H9 (cell line): ENCODE measurements at regions not wholly inside any gene's neighbourhood (a gene's known extent, or its start where the extent isn't known, plus 50 kb on each side); places are given as distances from the start of the nearest gene placed in this dataset.
"Not testable (repeated sequence)": the region's sequence is repeated elsewhere in the genome, so short reads cannot be mapped to it uniquely, and the experiment has no call there.

Experiments
- DNase-seq: peaks from one replicate; pipeline ENCODE4 v3.0.0-alpha.2; 2017
- H2AFZ ChIP-seq: one replicate; pipeline ENCODE4 v1.6.1; 2013; ENCODE audit warnings: mild to moderate bottlenecking, low read length, control low read depth, moderate library complexity
- H2AK5ac ChIP-seq: 2 replicates; pipeline ENCODE4 v1.6.1; 2013; ENCODE audit warnings: low read length, control low read depth, mixed read lengths; ENCODE audit not compliant: insufficient read length
- H2BK120ac ChIP-seq: one replicate; pipeline ENCODE4 v1.6.1; 2013; ENCODE audit warnings: low read depth, mild to moderate bottlenecking, low read length, control low read depth, inconsistent platforms; ENCODE audit not compliant: poor library complexity, severe bottlenecking
- H2BK12ac ChIP-seq: 2 replicates; pipeline ENCODE4 v1.6.1; 2013; ENCODE audit warnings: low read length, control low read depth, mixed read lengths, low read depth; ENCODE audit not compliant: insufficient read length
- H2BK15ac ChIP-seq: 2 replicates; pipeline ENCODE4 v1.6.1; 2013; ENCODE audit warnings: low read depth, low read length, control low read depth
- H2BK20ac ChIP-seq: one replicate; pipeline ENCODE4 v1.6.1; 2013; ENCODE audit warnings: low read depth, mild to moderate bottlenecking, low read length, control low read depth, inconsistent platforms; ENCODE audit not compliant: poor library complexity, severe bottlenecking
- H2BK5ac ChIP-seq: 2 replicates; pipeline ENCODE4 v1.6.1; 2013; ENCODE audit warnings: low read length, control low read depth, mixed read lengths; ENCODE audit not compliant: insufficient read length
- H3K14ac ChIP-seq: 2 replicates; pipeline ENCODE4 v1.6.1; 2013; ENCODE audit warnings: low read length, control low read depth; ENCODE audit not compliant: insufficient read depth
- H3K18ac ChIP-seq: 2 replicates; pipeline ENCODE4 v1.6.1; 2013; ENCODE audit warnings: low read depth, mild to moderate bottlenecking, mixed read lengths, low read length, control low read depth; ENCODE audit not compliant: insufficient read length
- H3K23ac ChIP-seq: 2 replicates; pipeline ENCODE4 v1.6.1; 2013; ENCODE audit warnings: low read length, control low read depth, mixed read lengths, low read depth; ENCODE audit not compliant: insufficient read length
- H3K23me2 ChIP-seq: 2 replicates; pipeline ENCODE4 v1.6.1; 2013; ENCODE audit warnings: low read depth, mild to moderate bottlenecking, mixed read lengths, low read length, control low read depth; ENCODE audit not compliant: insufficient read length, poor library complexity, severe bottlenecking
- H3K27ac ChIP-seq: 2 replicates; pipeline ENCODE4 v1.5.1; 2013; ENCODE audit warnings: low read length, control low read depth, mixed read lengths, low read depth; ENCODE audit not compliant: insufficient read length
- H3K27me3 ChIP-seq: 2 replicates; pipeline ENCODE4 v1.6.1; 2013; ENCODE audit warnings: low read length, control low read depth, inconsistent platforms; ENCODE audit not compliant: insufficient read depth
- H3K4ac ChIP-seq: 2 replicates; pipeline ENCODE4 v1.6.1; 2013; ENCODE audit warnings: low read depth, mild to moderate bottlenecking, control low read depth, inconsistent platforms, low read length, moderate library complexity
- H3K4me1 ChIP-seq: 2 replicates; pipeline ENCODE4 v1.6.1; 2013; ENCODE audit warnings: low read length, control low read depth, inconsistent platforms; ENCODE audit not compliant: insufficient read depth
- H3K4me2 ChIP-seq: 2 replicates; pipeline ENCODE4 v1.6.1; 2013; ENCODE audit warnings: low read length, control low read depth, mixed read lengths; ENCODE audit not compliant: insufficient read length, insufficient read depth
- H3K56ac ChIP-seq: 2 replicates; pipeline ENCODE4 v1.6.1; 2013; ENCODE audit warnings: low read depth, mild to moderate bottlenecking, mixed read lengths, low read length, control low read depth; ENCODE audit not compliant: insufficient read length
- H3K79me1 ChIP-seq: 2 replicates; pipeline ENCODE4 v1.6.1; 2013; ENCODE audit warnings: low read depth, mild to moderate bottlenecking, moderate library complexity, low read length, control low read depth, inconsistent platforms; ENCODE audit not compliant: insufficient read depth, poor library complexity, severe bottlenecking
- H3K79me2 ChIP-seq: 2 replicates; pipeline ENCODE4 v1.6.1; 2013; ENCODE audit warnings: low read length, control low read depth, inconsistent platforms; ENCODE audit not compliant: insufficient read depth
- H3K9ac ChIP-seq: 2 replicates; pipeline ENCODE4 v1.6.1; 2013; ENCODE audit warnings: low read length, control low read depth, mixed read lengths; ENCODE audit not compliant: insufficient read length; ENCODE audit errors: extremely low read depth
- H3K9me3 ChIP-seq: one replicate; pipeline ENCODE4 v1.6.1; 2013; ENCODE audit warnings: low read depth, low read length, inconsistent platforms; ENCODE audit not compliant: control insufficient read depth
- H3T11ph ChIP-seq: one replicate; pipeline ENCODE4 v1.6.1; 2013; ENCODE audit warnings: mild to moderate bottlenecking, low read length, control low read depth, inconsistent platforms
- H4K20me1 ChIP-seq: one replicate; pipeline ENCODE4 v1.6.1; 2013; ENCODE audit not compliant: control insufficient read depth, insufficient read length, insufficient read depth
- H4K5ac ChIP-seq: 2 replicates; pipeline ENCODE4 v1.6.1; 2013; ENCODE audit warnings: low read depth, mild to moderate bottlenecking, mixed read lengths, low read length, control low read depth; ENCODE audit not compliant: insufficient read length
- H4K8ac ChIP-seq: replicated peaks from 2 replicates; pipeline ENCODE4 v1.6.1; 2013; ENCODE audit warnings: low read length, control low read depth, mixed read lengths, low read depth; ENCODE audit not compliant: insufficient read length
- H4K91ac ChIP-seq: 2 replicates; pipeline ENCODE4 v1.6.1; 2013; ENCODE audit warnings: low read depth, mild to moderate bottlenecking, moderate library complexity, mixed read lengths, low read length, control low read depth; ENCODE audit not compliant: insufficient read length
- H3K27ac Mint-ChIP-seq, 3 experiments: 2 replicates in 2 of 3; 3 replicates in 1 of 3; pipeline ENCODE4 v1.8.0; 2020 to 2021; ENCODE audit warnings: mixed read lengths in 3 of 3, mild to moderate bottlenecking in 1 of 3, moderate library complexity in 1 of 3
- H3K27me3 Mint-ChIP-seq: 2 replicates; pipeline ENCODE4 v1.8.0; 2021; ENCODE audit warnings: low read depth, mild to moderate bottlenecking, moderate library complexity, mixed read lengths
- H3K36me3 Mint-ChIP-seq, 3 experiments: 2 replicates in 2 of 3; 3 replicates in 1 of 3; pipeline ENCODE4 v1.8.0; 2020 to 2021; ENCODE audit warnings: low read depth in 3 of 3, mixed read lengths in 3 of 3; ENCODE audit not compliant: insufficient read depth in 1 of 3
- H3K4me1 Mint-ChIP-seq, 2 experiments: 2 replicates each; pipeline ENCODE4 v1.8.0; 2020; ENCODE audit warnings: mixed read lengths in 2 of 2
- H3K4me3 Mint-ChIP-seq, 2 experiments: 2 replicates in 1 of 2; 3 replicates in 1 of 2; pipeline ENCODE4 v1.8.0; 2020 to 2021; ENCODE audit warnings: mild to moderate bottlenecking in 2 of 2, mixed read lengths in 2 of 2, moderate library complexity in 1 of 2
- H3K9me3 Mint-ChIP-seq, 2 experiments: 2 replicates in 1 of 2; 3 replicates in 1 of 2; pipeline ENCODE4 v1.8.0; 2020; ENCODE audit warnings: mild to moderate bottlenecking in 2 of 2, mixed read lengths in 2 of 2, moderate library complexity in 1 of 2
- WGBS: extraction: QIAGEN DNeasy Blood & Tissue Kit; methylation state at CpG from one replicate; pipeline ENCODE4 v1.1.7; 2013; ENCODE audit warnings: missing lambda C conversion rate, low lambda C conversion rate, mixed read lengths; ENCODE audit not compliant: insufficient read length; ENCODE audit errors: extremely low coverage; 5-methylcytosine and 5-hydroxymethylcytosine counted together

GRCh38 chr5:34245813-34246212 is 202.8 kb upstream of the C1QTNF3 start:
- H2AK5ac ChIP-seq, H3K56ac ChIP-seq, H3K9ac ChIP-seq, H3K23ac ChIP-seq, H2BK20ac ChIP-seq, H3K36me3 Mint-ChIP-seq, H4K20me1 ChIP-seq, H3K4ac ChIP-seq, H2BK15ac ChIP-seq, H3K9me3 ChIP-seq, H3K79me2 ChIP-seq, H3K79me1 ChIP-seq, H2AFZ ChIP-seq, H4K5ac ChIP-seq, H3K27ac ChIP-seq, H3K4me1 ChIP-seq, H3K18ac ChIP-seq, H3K4me2 ChIP-seq, H3K27me3 Mint-ChIP-seq, H3K23me2 ChIP-seq, H4K91ac ChIP-seq, H2BK5ac ChIP-seq, H2BK120ac ChIP-seq, H4K8ac ChIP-seq, H3K14ac ChIP-seq, DNase-seq, H3T11ph ChIP-seq, H2BK12ac ChIP-seq, H3K27me3 ChIP-seq, H3K9me3 Mint-ChIP-seq: not testable (repeated sequence)
- WGBS: no CpG with 5 or more reads among the region's 2 CpGs
- peak overlapping the region in 2 of 3 experiments; percentile 44 to 61; a peak in 1 of 7 replicates for H3K27ac Mint-ChIP-seq
- peak overlapping the region in 1 of 2 experiments; percentile 25; a peak in 1 of 5 replicates for H3K4me3 Mint-ChIP-seq
- H3K4me1 Mint-ChIP-seq: peaks cover 9 to 11% of the 10 kb centered on the region in 2 experiments

GRCh38 chr5:34258598-34258997 is 215.6 kb upstream of the C1QTNF3 start:
- H2BK20ac ChIP-seq, H3K23ac ChIP-seq, H2BK120ac ChIP-seq, H2AK5ac ChIP-seq, H3K23me2 ChIP-seq, H3K27me3 ChIP-seq, H3T11ph ChIP-seq, H2AFZ ChIP-seq, H4K91ac ChIP-seq, H3K56ac ChIP-seq, H3K27ac ChIP-seq, H2BK15ac ChIP-seq, H3K9me3 ChIP-seq, H3K14ac ChIP-seq, H3K79me2 ChIP-seq, H3K4ac ChIP-seq, H3K9me3 Mint-ChIP-seq, H4K20me1 ChIP-seq, H3K27ac Mint-ChIP-seq, DNase-seq, H3K4me1 ChIP-seq, H3K4me3 Mint-ChIP-seq, H3K4me2 ChIP-seq, H4K8ac ChIP-seq, H3K4me1 Mint-ChIP-seq, H4K5ac ChIP-seq, H2BK12ac ChIP-seq, H3K36me3 Mint-ChIP-seq, H3K18ac ChIP-seq, H3K27me3 Mint-ChIP-seq, H3K79me1 ChIP-seq, H3K9ac ChIP-seq, H2BK5ac ChIP-seq: not testable (repeated sequence)
